Iris pigment epithelial cell (primary cell): ENCODE measurements at regions not wholly inside any gene's neighbourhood (a gene's known extent, or its start where the extent isn't known, plus 50 kb on each side); places are given as distances from the start of the nearest gene placed in this dataset.
"Not testable (repeated sequence)": the region's sequence is repeated elsewhere in the genome, so short reads cannot be mapped to it uniquely, and the experiment has no call there.

ENCODE experiments used
- DNase-seq: peaks from one replicate; pipeline ENCODE4 v3.0.0-alpha.2; 2011; ENCODE audit warnings: low read depth

GRCh38 chr5:124124711-124125229, 612.8 kb downstream of the CSNK1G3 start:
- DNase-seq: no peak

- DNase-seq: no peak
Measured at GRCh38 chr5:124121198-124121597, 609.2 kb downstream of the CSNK1G3 start.

DNA sequence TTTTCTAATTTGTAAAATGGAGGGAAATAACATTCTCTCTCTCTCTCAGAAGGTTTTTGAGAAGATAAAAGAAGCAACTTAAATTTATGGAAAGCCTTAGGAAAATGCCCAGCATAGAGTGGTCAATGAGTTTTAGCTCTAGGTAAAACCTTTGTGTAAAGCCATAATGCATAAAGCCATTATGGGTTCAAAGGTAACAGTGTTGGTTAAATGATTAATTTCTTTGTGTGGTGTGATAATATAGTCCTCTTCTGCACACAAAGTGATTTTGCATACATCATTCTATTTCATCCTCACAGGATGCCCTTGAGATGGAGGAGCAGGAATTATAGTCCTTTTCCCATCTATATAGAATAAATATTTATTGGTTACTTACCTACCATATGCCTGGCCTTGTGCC, 602.9 kb downstream of the CSNK1G3 start:
- DNase-seq: no peak

DNA sequence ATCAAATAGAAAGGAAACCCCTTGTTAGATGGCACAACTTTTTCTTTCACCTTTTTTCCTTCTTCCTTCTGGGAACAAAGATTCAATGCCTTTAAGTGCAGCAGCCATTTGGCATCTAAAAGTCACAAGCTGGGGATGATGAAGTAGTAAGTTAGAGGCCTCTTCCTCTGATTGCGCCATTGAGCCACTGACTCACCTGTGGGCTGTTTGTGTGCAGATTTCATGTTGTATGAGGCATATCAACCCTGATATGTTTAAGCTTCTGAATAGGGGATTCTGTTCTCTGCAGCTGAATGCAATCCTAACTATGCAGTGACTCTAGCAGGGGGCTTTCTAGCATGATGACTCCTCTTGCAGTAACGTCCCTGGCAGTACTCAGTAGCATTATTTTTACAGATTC, 599.9 kb downstream of the CSNK1G3 start:
- DNase-seq: peak; percentile 3

- no peak for DNase-seq
Measured at GRCh38 chr5:124110942-124111341, 599.0 kb downstream of the CSNK1G3 start.

- DNase-seq: no peak
Measured at GRCh38 chr5:124105326-124105725, 593.3 kb downstream of the CSNK1G3 start.

DNA sequence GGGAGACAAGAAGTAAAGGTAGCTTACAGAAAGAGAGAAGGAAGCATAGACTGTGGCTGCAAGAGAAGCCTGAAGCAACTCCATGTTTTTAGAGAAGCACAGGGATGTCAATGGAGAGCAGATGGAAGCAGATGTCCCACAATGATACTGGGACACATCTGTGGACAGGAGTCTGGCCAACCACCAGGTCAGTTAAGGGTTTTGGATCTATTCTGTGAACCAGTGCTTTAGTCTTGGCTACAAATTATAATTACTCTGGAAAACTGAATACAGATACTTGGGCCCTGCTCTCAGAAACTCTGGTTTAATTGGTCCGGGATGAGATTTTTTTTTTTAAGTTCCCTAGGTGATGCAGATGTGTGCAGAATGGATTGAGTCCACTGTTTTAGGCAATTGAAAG, 592.8 kb downstream of the CSNK1G3 start:
- no peak for DNase-seq

DNA sequence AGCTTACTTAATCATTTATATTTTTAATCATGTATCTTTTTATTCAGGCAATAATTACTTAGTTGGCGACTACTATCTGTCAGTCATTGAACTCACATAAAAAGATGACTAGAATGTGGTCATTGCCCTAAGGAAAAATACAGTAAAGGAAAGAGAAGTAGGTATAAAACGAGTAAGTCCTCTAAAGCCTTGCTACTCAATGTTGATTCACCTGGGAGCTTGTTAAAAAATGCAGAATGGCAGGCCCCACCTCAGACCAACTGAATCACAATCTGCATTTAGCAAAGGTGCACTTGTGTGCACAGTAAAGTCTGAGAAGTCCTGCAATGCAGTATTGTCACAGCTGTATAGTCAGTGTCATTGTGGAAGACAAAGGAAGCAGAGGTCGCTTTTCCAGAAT, 592.4 kb downstream of the CSNK1G3 start:
- no peak for DNase-seq

GRCh38 chr5:124103671-124104070, 591.7 kb downstream of the CSNK1G3 start:
- DNase-seq: no peak

DNA sequence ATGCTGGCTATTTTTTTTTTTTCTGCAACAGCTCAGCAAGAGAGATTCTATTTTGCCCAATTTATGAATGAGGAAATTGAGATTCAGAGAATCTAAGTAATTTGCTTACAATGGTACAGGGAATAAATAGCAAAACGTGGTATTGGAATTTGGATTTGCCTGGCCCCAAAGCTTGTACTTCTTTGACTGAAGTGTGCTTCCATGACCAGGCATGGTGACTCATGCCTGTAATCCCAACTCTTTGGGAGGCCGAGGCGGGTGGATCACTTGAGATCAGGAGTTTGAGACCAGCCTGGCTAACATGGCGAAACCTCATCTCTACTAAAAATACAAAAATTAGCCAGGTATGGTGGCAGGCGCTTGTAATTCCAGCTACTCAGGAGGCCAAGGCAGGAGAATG, 591.1 kb downstream of the CSNK1G3 start:
- DNase-seq: not testable (repeated sequence)

DNA sequence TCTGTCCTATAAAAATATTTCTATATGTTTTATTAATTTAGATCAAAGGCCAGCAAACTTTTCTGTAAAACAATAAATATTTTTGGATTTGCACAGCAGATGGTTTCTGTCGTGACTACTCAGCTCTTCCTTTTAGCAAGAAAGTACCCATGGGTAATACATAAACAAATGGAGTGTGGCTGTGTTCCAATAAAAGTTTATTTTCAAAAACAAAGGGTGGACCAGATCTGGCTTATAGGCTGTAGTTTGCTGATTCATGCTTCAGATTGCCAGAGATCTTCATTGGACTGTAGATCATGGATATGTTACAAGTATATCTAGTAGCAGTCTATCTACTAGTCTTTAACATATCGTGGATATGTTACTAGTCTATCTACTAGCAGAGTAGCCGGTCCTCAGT, 590.5 kb downstream of the CSNK1G3 start:
- DNase-seq: peak; percentile 10

DNA sequence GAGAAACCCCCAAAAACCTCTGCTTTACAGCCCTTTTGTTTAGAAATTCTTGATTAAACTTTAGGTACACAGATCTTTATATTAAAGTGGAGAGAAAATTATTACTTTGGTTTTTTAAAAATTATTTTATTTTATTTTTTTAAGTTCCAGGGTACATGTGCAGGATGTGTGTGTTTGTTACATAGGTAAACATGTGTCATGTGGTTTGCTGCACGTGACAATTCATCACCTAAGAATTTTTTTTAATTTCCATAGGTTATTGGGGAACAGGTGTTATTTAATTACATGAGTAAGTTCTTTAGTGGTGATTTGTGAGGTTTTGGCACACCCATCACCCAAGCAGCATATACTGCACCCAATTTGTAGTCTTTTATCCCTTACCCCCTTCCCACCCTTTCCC, 581.7 kb downstream of the CSNK1G3 start:
- DNase-seq: no peak

GRCh38 chr5:124090115-124090514, 578.1 kb downstream of the CSNK1G3 start:
- no peak for DNase-seq

DNA sequence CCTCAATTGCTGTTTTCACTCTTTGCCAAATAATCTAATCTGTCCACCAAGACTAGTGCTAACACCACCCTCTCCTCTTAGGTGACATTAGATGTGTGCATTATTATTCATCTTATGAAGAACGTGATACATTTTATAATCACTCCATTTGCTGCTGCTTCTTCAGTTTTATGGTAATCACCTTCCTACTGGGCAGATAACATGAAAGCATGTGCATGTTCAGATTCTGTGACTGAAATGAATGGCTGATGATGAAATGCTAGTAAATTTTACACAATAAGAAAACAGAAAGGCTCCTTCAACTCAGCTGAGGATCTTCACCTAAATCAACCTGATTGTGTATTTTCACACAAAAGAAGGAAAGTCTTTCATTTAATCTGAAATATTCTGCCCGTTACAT, 577.6 kb downstream of the CSNK1G3 start:
- no peak for DNase-seq

GRCh38 chr5:124088289-124089032, 576.5 kb downstream of the CSNK1G3 start:
- no peak for DNase-seq

DNA sequence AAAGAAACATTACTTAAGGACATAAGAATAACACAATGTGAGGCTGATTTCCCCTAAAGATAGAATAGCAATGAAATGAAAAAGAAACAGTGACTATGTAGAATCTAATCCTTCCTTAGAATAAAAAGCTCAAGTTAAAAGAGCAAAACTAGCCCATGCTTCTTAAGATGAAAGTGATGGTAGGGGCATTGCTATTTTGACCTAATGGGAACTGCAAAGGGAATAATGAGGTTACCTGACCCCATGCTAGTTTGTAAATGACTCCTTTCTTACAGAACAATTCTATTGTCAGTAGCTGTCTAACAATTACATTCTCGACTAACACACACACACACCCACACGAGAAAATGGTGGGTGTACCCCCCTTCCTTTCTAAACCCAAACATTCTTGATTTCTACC, 575.8 kb downstream of the CSNK1G3 start:
- DNase-seq: no peak

DNA sequence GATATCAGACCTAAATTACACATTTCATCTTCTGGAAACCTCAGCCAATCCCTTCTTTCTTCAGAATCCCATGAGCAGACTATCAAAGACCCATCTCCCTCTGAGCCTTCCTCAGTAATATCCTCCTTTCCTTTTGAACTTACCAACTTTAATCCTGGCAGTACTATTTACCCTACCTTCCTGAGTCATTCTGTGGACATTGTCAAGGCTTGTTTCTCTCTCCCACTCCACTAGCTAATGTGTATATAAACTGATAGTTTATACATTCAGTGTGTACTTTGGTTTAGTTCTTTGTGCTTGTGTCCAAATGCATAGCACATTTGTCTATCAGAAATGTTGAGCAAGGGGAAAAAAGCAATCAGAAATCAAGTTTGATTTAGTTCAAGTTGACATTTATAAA, 568.3 kb downstream of the CSNK1G3 start:
- no peak for DNase-seq

GRCh38 chr5:124079062-124079461, 567.1 kb downstream of the CSNK1G3 start:
- DNase-seq: no peak

DNA sequence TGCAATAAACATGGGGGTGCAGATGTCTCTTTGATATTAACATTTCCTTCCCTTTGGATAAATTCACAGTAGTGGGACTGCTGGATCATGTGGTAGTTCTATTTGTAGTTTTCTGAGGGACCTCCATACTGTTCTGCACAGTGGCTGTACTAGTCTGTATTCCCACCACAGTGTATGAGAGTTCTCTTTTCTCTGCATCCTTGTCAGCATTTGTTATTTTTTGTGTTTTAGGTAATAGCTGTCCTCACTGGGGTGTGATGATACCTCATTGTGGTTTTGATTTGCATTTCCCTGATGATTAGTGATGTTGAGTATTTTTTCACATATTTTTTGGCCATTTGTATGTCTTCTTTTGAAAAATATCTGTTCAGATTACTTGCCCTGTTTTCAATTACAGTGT, 562.5 kb downstream of the CSNK1G3 start:
- no peak for DNase-seq

DNA sequence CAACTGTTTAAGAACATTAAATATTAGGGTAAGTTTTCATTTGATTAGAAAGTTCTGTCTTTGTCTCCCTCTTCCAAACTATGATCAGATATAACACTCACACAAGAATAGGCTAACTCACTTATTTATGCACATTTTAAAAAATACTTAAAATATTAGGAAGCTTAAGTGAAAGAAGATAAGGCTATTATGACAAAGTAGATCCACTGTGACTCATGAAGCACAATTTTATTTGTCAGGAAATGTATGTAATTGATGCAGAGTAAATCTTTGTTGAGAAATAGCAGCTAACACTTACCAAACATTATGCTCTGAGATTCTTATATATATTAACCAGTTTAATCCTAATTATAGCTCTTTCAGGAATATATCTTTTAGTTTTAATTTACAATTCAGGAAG, 560.6 kb downstream of the CSNK1G3 start:
- no peak for DNase-seq

- no peak for DNase-seq
Measured at GRCh38 chr5:124071039-124071438, 559.1 kb downstream of the CSNK1G3 start.

GRCh38 chr5:124065508-124065907, 553.5 kb downstream of the CSNK1G3 start:
- no peak for DNase-seq

GRCh38 chr5:124064956-124065355, 553.0 kb downstream of the CSNK1G3 start:
- DNase-seq: no peak

DNA sequence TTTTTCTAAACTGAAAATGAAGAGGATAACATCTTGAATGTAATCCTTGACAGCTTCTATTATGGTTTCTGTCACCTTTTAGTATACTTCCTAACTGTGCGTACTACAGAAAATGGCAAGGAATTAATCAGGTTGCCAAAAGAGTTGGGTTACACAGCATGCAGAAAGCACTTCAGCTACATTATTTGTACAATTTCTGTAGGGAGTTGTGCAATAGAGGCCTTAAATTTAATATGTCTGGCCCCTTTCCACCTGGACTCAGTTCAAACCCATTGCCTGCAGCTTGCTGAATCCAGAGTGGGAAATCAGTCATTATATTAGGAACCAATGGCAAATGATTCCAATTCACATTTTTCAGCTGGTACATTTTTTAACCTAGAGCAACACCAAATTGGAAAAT, 549.7 kb downstream of the CSNK1G3 start:
- DNase-seq: peak; percentile 45
